HUES64 (cell line): ENCODE measurements at regions not wholly inside any gene's neighbourhood (a gene's known extent, or its start where the extent isn't known, plus 50 kb on each side); places are given as distances from the start of the nearest gene placed in this dataset.

ENCODE experiments used
- H3K27ac ChIP-seq: 2 replicates; pipeline ENCODE4 v1.7.0; 2013; ENCODE audit warnings: low read depth, low read length, inconsistent platforms
- H3K27me3 ChIP-seq: 2 replicates; pipeline ENCODE4 v1.6.1; 2013; ENCODE audit warnings: mild to moderate bottlenecking, low read length; ENCODE audit not compliant: insufficient read depth
- H3K36me3 ChIP-seq: 2 replicates; pipeline ENCODE4 v1.6.1; 2013; ENCODE audit warnings: mild to moderate bottlenecking, low read length; ENCODE audit not compliant: insufficient read depth
- H3K4me1 ChIP-seq: 2 replicates; pipeline ENCODE4 v1.6.1; 2013; ENCODE audit warnings: mild to moderate bottlenecking, low read length, moderate library complexity; ENCODE audit not compliant: insufficient read depth
- H3K4me3 ChIP-seq: 2 replicates; pipeline ENCODE4 v1.5.1; 2013; ENCODE audit warnings: mild to moderate bottlenecking, low read length, moderate library complexity
- H3K9ac ChIP-seq: 2 replicates; pipeline ENCODE4 v1.6.1; 2013; ENCODE audit warnings: mild to moderate bottlenecking, low read depth, low read length
- H3K9me3 ChIP-seq: 2 replicates; pipeline ENCODE4 v1.6.1; 2013; ENCODE audit warnings: low read depth, low read length; ENCODE audit not compliant: insufficient read depth
- WGBS: fragments of 150-250, 120-280 bp; methylation state at CpG from one replicate; pipeline ENCODE4 v1.1.7; 2013; ENCODE audit warnings: missing lambda C conversion rate; 5-methylcytosine and 5-hydroxymethylcytosine counted together

GRCh38 chr9:84054341-84055010 lies 73.9 kb downstream of the RMI1 start:
- no peak overlapping the region for H3K27ac ChIP-seq

DNA sequence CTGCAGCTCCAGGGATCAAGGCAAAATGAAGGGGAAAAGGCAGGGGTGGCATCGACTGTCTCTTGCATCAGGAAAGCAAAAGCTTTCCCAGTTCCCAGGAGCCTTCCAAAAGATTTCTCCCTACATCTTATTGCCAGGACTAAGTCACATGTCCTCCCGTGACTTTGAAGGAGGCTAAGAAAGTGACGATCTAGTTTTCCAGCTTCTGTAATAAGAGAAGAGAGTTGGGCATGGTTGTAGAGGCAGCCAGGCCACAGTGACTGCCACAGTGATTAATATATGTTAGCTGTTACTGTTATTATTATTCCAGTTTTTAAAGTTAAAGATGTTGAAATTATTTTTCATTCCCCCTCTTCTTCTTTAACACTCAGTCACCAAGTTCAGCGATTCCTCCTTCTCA lies 77.1 kb downstream of the RMI1 start:
- 93% methylated on average over 4 of the region's 4 CpGs for WGBS
- Histone ChIP-seq H3K4me3 (no peak overlapping the region), H3K27me3 (no peaks in the 10 kb centered on the region), H3K27ac (no peak overlapping the region), H3K4me1 (no peaks in the 10 kb centered on the region), H3K9ac (no peak overlapping the region), H3K9me3 (no peaks in the 10 kb centered on the region), H3K36me3 (no peaks in the 10 kb centered on the region)

More at GRCh38 chr9:84054341-84055010, 73.9 kb downstream of the RMI1 start:
- 89% methylated on average over 6 of the region's 7 CpGs for WGBS
- no peaks in the 10 kb centered on the region for H3K27me3 ChIP-seq
- no peak overlapping the region for H3K9ac ChIP-seq
- H3K4me1 ChIP-seq = no peaks in the 10 kb centered on the region
- H3K36me3 ChIP-seq = no peaks in the 10 kb centered on the region
- no peak overlapping the region for H3K4me3 ChIP-seq
- no peaks in the 10 kb centered on the region for H3K9me3 ChIP-seq

GRCh38 chr9:84059936-84060335 lies 79.3 kb downstream of the RMI1 start:
- H3K4me1 ChIP-seq = no peaks in the 10 kb centered on the region
- WGBS = 84% methylated on average over 1 of the region's 1 CpG
- no peaks in the 10 kb centered on the region for H3K27me3 ChIP-seq
- H3K9ac ChIP-seq = no peak overlapping the region
- H3K4me3 ChIP-seq = no peak overlapping the region
- H3K36me3 ChIP-seq = no peaks in the 10 kb centered on the region
- H3K27ac ChIP-seq = no peak overlapping the region
- H3K9me3 ChIP-seq = no peaks in the 10 kb centered on the region

- Histone ChIP-seq H3K4me1 (no peaks in the 10 kb centered on the region), H3K4me3 (no peak overlapping the region), H3K27me3 (no peaks in the 10 kb centered on the region), H3K9me3 (no peaks in the 10 kb centered on the region), H3K9ac (no peak overlapping the region), H3K36me3 (no peaks in the 10 kb centered on the region), H3K27ac (no peak overlapping the region)
- WGBS = 95% methylated on average over 5 of the region's 5 CpGs
These were observed 81.1 kb downstream of the RMI1 start for GRCh38 chr9:84061613-84062193.

GRCh38 chr9:84062538-84062937 lies 81.9 kb downstream of the RMI1 start:
- Histone ChIP-seq H3K27me3 (no peaks in the 10 kb centered on the region), H3K9me3 (no peaks in the 10 kb centered on the region)
- 82% methylated on average over 1 of the region's 1 CpG for WGBS

GRCh38 chr9:84067821-84068220 lies 87.2 kb downstream of the RMI1 start:
- Histone ChIP-seq H3K4me1 (no peaks in the 10 kb centered on the region), H3K27me3 (no peaks in the 10 kb centered on the region), H3K9ac (no peak overlapping the region), H3K36me3 (no peaks in the 10 kb centered on the region), H3K4me3 (no peak overlapping the region), H3K9me3 (no peaks in the 10 kb centered on the region), H3K27ac (no peak overlapping the region)
- 100% methylated on average over 2 of the region's 2 CpGs for WGBS

More at GRCh38 chr9:84062538-84062937, 81.9 kb downstream of the RMI1 start:
- H3K9ac ChIP-seq = no peak overlapping the region
- no peaks in the 10 kb centered on the region for H3K4me1 ChIP-seq
- H3K36me3 ChIP-seq = no peaks in the 10 kb centered on the region
- no peak overlapping the region for H3K27ac ChIP-seq
- H3K4me3 ChIP-seq = no peak overlapping the region

DNA sequence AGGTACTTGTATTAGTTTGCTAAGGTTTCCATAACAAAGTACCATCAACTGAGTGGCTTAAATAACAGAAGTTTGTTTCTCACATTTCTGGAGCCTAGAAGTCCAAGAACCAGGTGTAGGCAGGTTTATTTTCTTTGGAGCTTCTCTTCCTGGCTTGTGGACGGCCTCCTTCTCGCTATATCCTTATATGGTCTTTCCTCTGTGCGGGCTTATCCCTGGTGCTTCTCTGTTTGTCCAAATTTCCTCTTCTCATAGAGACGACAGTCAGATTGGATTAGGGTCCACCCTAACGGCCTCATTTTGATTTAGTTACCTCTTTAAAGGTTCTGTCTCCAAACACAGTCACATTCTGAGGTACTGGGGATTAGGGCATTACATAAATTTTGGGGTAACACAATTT lies 88.3 kb downstream of the RMI1 start:
- Histone ChIP-seq H3K4me3 (no peak overlapping the region), H3K9ac (no peak overlapping the region), H3K27me3 (no peaks in the 10 kb centered on the region), H3K36me3 (no peaks in the 10 kb centered on the region), H3K9me3 (no peaks in the 10 kb centered on the region), H3K27ac (no peak overlapping the region), H3K4me1 (no peaks in the 10 kb centered on the region)
- 82% methylated on average over 5 of the region's 5 CpGs for WGBS

DNA sequence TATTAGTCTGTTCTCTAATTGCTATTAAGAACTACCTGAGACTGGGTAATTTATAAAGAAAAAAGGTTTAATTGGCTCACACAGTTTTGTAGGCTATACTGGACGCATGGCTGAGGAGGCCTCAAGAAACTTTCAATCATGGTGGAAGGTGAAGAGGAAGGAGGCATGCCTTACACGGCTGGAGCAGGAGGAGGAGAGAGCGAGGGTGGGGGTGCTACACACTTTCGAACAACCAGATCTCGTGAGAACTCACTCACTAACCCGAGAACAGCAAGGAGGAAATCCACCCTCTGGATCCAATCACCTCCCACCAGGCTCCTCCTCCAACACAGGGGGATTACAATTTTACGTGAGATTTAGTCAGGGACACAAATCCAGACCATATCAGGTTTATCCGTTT lies 90.0 kb downstream of the RMI1 start:
- WGBS = 89% methylated on average over 8 of the region's 8 CpGs

DNA sequence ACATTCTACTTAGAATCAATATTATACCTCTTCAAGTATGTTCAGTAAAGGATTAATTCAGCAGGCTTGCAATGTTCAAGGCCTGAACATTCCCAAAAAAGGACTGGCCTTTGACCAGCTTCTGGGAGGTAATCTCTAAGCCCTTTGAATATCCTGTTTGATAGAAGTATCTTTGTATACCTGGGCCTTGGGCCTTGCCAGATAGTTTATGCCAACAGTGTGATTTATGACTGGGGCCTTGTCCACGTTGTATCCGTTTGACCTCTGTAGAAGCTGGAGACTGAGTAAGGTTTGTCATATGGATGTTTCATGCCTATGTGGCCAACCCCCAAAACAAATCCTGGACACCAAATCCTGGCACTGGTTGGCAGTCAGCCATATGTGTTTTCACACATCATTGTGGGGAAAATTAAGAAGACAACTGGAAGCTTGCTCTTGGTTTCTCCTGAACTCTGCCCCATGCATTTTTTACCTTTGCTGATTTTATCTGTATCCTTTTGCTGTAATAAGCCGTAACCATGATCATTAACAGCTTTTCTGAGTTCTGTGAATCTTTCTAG lies 92.1 kb downstream of the RMI1 start:
- no peak overlapping the region for H3K27ac ChIP-seq
- H3K9ac ChIP-seq = no peak overlapping the region
- H3K27me3 ChIP-seq = no peaks in the 10 kb centered on the region
- no peaks in the 10 kb centered on the region for H3K4me1 ChIP-seq
- no peak overlapping the region for H3K4me3 ChIP-seq
- H3K36me3 ChIP-seq = no peaks in the 10 kb centered on the region
- 97% methylated on average over 3 of the region's 3 CpGs for WGBS
- H3K9me3 ChIP-seq = no peaks in the 10 kb centered on the region

More for the DNA sequence above, 90.0 kb downstream of the RMI1 start:
- Histone ChIP-seq H3K27me3 (no peaks in the 10 kb centered on the region), H3K9me3 (no peaks in the 10 kb centered on the region), H3K27ac (no peak overlapping the region), H3K4me1 (no peaks in the 10 kb centered on the region), H3K4me3 (no peak overlapping the region), H3K36me3 (no peaks in the 10 kb centered on the region), H3K9ac (no peak overlapping the region)

DNA sequence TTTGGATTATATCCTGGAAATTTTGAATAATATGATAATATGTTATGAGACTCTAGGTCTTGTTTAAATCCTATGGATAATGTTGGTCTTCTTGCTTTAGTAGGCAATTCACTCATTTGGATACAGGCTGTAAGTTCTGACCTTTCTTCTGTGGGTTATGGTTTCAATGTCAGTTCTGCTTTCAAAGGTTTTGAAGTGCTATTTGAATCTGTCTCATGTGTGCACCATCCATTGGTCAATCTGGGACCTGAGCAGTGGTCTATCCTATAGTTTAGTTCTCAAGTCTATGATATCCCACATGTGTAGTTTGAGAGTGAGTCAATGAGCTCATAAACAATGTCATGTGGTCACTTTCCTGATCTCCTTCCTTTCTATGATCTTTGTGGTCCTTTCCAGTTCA lies 94.4 kb downstream of the RMI1 start:
- Histone ChIP-seq H3K4me3 (no peak overlapping the region), H3K4me1 (no peaks in the 10 kb centered on the region), H3K36me3 (no peaks in the 10 kb centered on the region), H3K27ac (no peak overlapping the region), H3K9me3 (no peaks in the 10 kb centered on the region), H3K27me3 (no peaks in the 10 kb centered on the region), H3K9ac (no peak overlapping the region)

- Histone ChIP-seq H3K9ac (no peak overlapping the region), H3K9me3 (no peaks in the 10 kb centered on the region), H3K4me3 (no peak overlapping the region), H3K4me1 (no peaks in the 10 kb centered on the region), H3K27me3 (no peaks in the 10 kb centered on the region), H3K36me3 (no peaks in the 10 kb centered on the region), H3K27ac (no peak overlapping the region)
- WGBS = 94% methylated on average over 1 of the region's 1 CpG
These were observed 95.8 kb downstream of the RMI1 start for GRCh38 chr9:84076384-84076783.
